K562 (cell line): ENCODE measurements at regions not wholly inside any gene's neighbourhood (a gene's known extent, or its start where the extent isn't known, plus 50 kb on each side); places are given as distances from the start of the nearest gene placed in this dataset.

Source experiments
- ATAC-seq: fragments of 200-7000 bp; cut with Tn5 transposase; 3 replicates; pipeline ENCODE4 v1.9.1; 2020; ENCODE audit warnings: moderate library complexity
- BruUV-seq: library from RNA; stranded (reverse); fragments of 400-500 nt; replicated peaks from 2 replicates; lab custom pipeline; 2021; lab: Mats Ljungman, UMichigan
- CTCF ChIA-PET: fragments of 300-600 bp; formaldehyde crosslinking; extraction: SDS; loops from one replicate; lab custom pipeline; 2021; ENCODE audit warnings: low intra/inter-chr PET ratio; lab: Yijun Ruan, JAX
- POLR2A ChIA-PET: fragments of 300-600, 350-650 bp; sonication (Branson Sonifier 250); formaldehyde crosslinking; extraction: SDS; loops from one replicate; lab custom pipeline; 2021; ENCODE audit warnings: antibody characterized with exemption, inconsistent platforms; lab: Yijun Ruan, JAX
- DNase-seq, 4 experiments: peaks; one replicate each; pipeline versions ENCODE4 v3.0.0 to v3.0.0-alpha.2; 2011 to 2018; ENCODE audit warnings: low spot score in 3 of 4, mixed read lengths in 3 of 4; ENCODE audit errors: extremely low read depth in 1 of 4
- FAIRE-seq: peaks from 2 replicates; lab custom pipeline; 2011; peaks lifted over from hg19 to GRCh38; lab: Jason Lieb, UNC
- H2AFZ ChIP-seq: 2 replicates; pipeline ENCODE4 v1.6.0; 2011; ENCODE audit warnings: low read depth, low read length, control low read depth, inconsistent platforms
- H3K27ac ChIP-seq: fragments of 200-600 bp; 3 replicates; pipeline ENCODE4 v1.8.0; 2011; ENCODE audit warnings: low read depth, mild to moderate bottlenecking, control low read depth, inconsistent platforms, low read length, moderate library complexity, mixed read lengths; ENCODE audit errors: extremely low read depth
- H3K27me3 ChIP-seq, 2 experiments: fragments of 300-600 bp in 1 of 2; 2 replicates in 1 of 2; 3 replicates in 1 of 2; pipeline versions ENCODE4 v1.6.0 to v1.8.0; 2011; ENCODE audit warnings: inconsistent platforms in 2 of 2, low read length in 2 of 2, mild to moderate bottlenecking in 1 of 2, mixed read lengths in 1 of 2, moderate library complexity in 1 of 2; ENCODE audit not compliant: control insufficient read depth in 2 of 2, insufficient read depth in 2 of 2
- H3K36me3 ChIP-seq: fragments of 300-600 bp; 3 replicates; pipeline ENCODE4 v1.8.0; 2011; ENCODE audit warnings: mild to moderate bottlenecking, low read length, inconsistent platforms; ENCODE audit not compliant: control insufficient read depth, insufficient read depth
- H3K4me1 ChIP-seq, 2 experiments: fragments of 200-600 bp in 1 of 2; replicated peaks in 1 of 2; 2 replicates in 1 of 2; 3 replicates in 1 of 2; pipeline versions ENCODE4 v1.5.1 to v1.8.0; 2011; ENCODE audit warnings: inconsistent platforms in 2 of 2, low read length in 2 of 2, mild to moderate bottlenecking in 1 of 2, mixed read lengths in 1 of 2, moderate library complexity in 1 of 2; ENCODE audit not compliant: control insufficient read depth in 2 of 2, insufficient read depth in 2 of 2
- H3K4me2 ChIP-seq: 2 replicates; pipeline ENCODE4 v1.6.1; 2011; ENCODE audit warnings: low read length, control low read depth, inconsistent platforms, mixed read lengths; ENCODE audit not compliant: insufficient read depth
- H3K4me3 ChIP-seq: fragments of 200-600 bp; sonication (generic), shearing (Covaris generic); 2 replicates; pipeline ENCODE4 v1.5.1; 2016; ENCODE audit warnings: control low read depth, inconsistent platforms
- H3K79me2 ChIP-seq: fragments of 200-600 bp; 3 replicates; pipeline ENCODE4 v1.8.0; 2011; ENCODE audit warnings: low read length, inconsistent platforms; ENCODE audit not compliant: control insufficient read depth, insufficient read depth
- H3K9ac ChIP-seq, 2 experiments: 2 replicates each; pipeline versions ENCODE4 v1.6.0 to v1.6.1; 2011; ENCODE audit warnings: low read depth in 2 of 2, low read length in 2 of 2, control low read depth in 1 of 2, inconsistent platforms in 1 of 2, mild to moderate bottlenecking in 1 of 2, mixed read lengths in 1 of 2; ENCODE audit not compliant: insufficient read depth in 1 of 2
- H3K9me1 ChIP-seq: one replicate; pipeline ENCODE4 v1.6.0; 2011; ENCODE audit warnings: inconsistent platforms, mild to moderate bottlenecking, low read length, moderate library complexity; ENCODE audit not compliant: control insufficient read depth, insufficient read depth
- H3K9me3 ChIP-seq: replicated peaks from 2 replicates; pipeline ENCODE4 v1.5.1; 2011; ENCODE audit warnings: low read depth, low read length, inconsistent platforms; ENCODE audit not compliant: control insufficient read depth, insufficient read depth
- H4K20me1 ChIP-seq: replicated peaks from 2 replicates; pipeline ENCODE4 v1.6.1; 2011; ENCODE audit warnings: low read length, inconsistent platforms, mixed read lengths; ENCODE audit not compliant: control insufficient read depth, insufficient read depth
- ARID1B ChIP-seq: fragments of 450-650 bp; IDR thresholded peaks from 2 replicates; pipeline ENCODE4 v1.6.1; 2016; ENCODE audit warnings: antibody characterized with exemption, mild to moderate bottlenecking, inconsistent platforms
- BRF1 ChIP-seq: IDR thresholded peaks from 3 replicates; pipeline ENCODE4 v1.6.1; 2011; ENCODE audit warnings: borderline replicate concordance, mild to moderate bottlenecking; ENCODE audit not compliant: insufficient read length; ENCODE audit errors: extremely low read depth
- ETV1 ChIP-seq: fragments of 450-650 bp; conservative IDR thresholded peaks from 2 replicates; pipeline ENCODE4 v1.6.1; 2016; ENCODE audit warnings: missing genetic modification characterization, control low read depth, low read depth, missing compliant biosample characterization
- KDM5B ChIP-seq: fragments of 200-600 bp; sonication (generic); IDR thresholded peaks from 2 replicates; pipeline ENCODE4 v1.6.1; 2012; ENCODE audit warnings: low read depth, mild to moderate bottlenecking, moderate library complexity, low read length, control low read depth, inconsistent platforms; ENCODE audit not compliant: insufficient replicate concordance
- KLF13 ChIP-seq: fragments of 450-650 bp; IDR thresholded peaks from 2 replicates; pipeline ENCODE4 v1.6.1; 2016; ENCODE audit warnings: missing genetic modification characterization, low read depth, mild to moderate bottlenecking, missing compliant biosample characterization, moderate library complexity, borderline replicate concordance
- RBFOX2 ChIP-seq: fragments of 200-400 bp; formaldehyde crosslinking; IDR thresholded peaks from 2 replicates; pipeline ENCODE4 v1.6.1; 2017; ENCODE audit warnings: low read depth, mild to moderate bottlenecking, low read length, moderate library complexity
- RHOXF2B ChIP-seq: fragments of 250-450 bp; sonication (Bioruptor Pico); conservative IDR thresholded peaks from 2 replicates; pipeline ENCODE4 v1.5.1; 2021
- ZNF354B ChIP-seq: fragments of 250-450 bp; sonication (Bioruptor Pico); IDR thresholded peaks from 2 replicates; pipeline ENCODE4 v1.4.0; 2020
- WGBS: fragments of 100-300 bp; shearing (Covaris generic); methylation state at CpG from one replicate; pipeline ENCODE4 v1.1.6; 2016; ENCODE audit warnings: low coverage, mixed read lengths; ENCODE audit not compliant: insufficient coverage; ENCODE audit errors: missing lambda C conversion rate; 5-methylcytosine and 5-hydroxymethylcytosine counted together
- in situ Hi-C: fragments of 300-500 bp; cut with MboI; formaldehyde crosslinking; loops from 4 replicates; pipeline ENCODE4 v1.15.0; 2018; ENCODE audit warnings: inconsistent platforms, mixed read lengths
- intact Hi-C: fragments of 100-400 bp; cut with micrococcal nuclease; formaldehyde crosslinking; loops from 2 replicates; pipeline ENCODE4 v1.14.2; 2022

- Histone ChIP-seq H3K27ac (no peak overlapping the region), H3K4me3 (no peak overlapping the region), H3K9me3 (peaks cover 2% of the 10 kb centered on the region; the same call in 1 of the 2 replicates), H3K4me1 (no peaks in the 10 kb centered on the region), H3K36me3 (no peaks in the 10 kb centered on the region), H4K20me1 (no peaks in the 10 kb centered on the region), H3K79me2 (no peaks in the 10 kb centered on the region), H3K9ac (no peak overlapping the region), H3K4me2 (no peak overlapping the region), H3K27me3 (no peaks in the 10 kb centered on the region), H3K9me1 (no peaks in the 10 kb centered on the region), H2AFZ (no peak overlapping the region)
- WGBS: 0% methylated on average over 2 of the region's 2 CpGs
- FAIRE-seq (no peak), DNase-seq (no peak), ATAC-seq (no peak)
- in situ Hi-C loops: no loop called here
- POLR2A ChIA-PET: no interaction called here
- CTCF ChIA-PET: no interaction called here
- TF ChIP-seq RBFOX2 (no peak), ARID1B (no peak), KLF13 (tag) (no peak), RHOXF2B (CRISPR knock-in tag) (no peak), KDM5B (no peak)
- no TSS peak for BruUV-seq
- intact Hi-C loops: no loop called here
Observed at GRCh38 chr14:82757776-82758175, 1224.1 kb upstream of the SEL1L start.

GRCh38 chr14:82759656-82760055, 1226.0 kb upstream of the SEL1L start:
- Histone ChIP-seq H3K79me2 (no peaks in the 10 kb centered on the region), H3K4me3 (no peak overlapping the region), H2AFZ (no peak overlapping the region)
- intact Hi-C loops: no loop called here
- no peak for FAIRE-seq
- TF ChIP-seq ZNF354B (no peak), BRF1 (no peak), ETV1 (tag) (no peak)
- TF ChIP-seq, all 486 proteins: peak for 0
- ATAC-seq: no peak
- Histone ChIP-seq H3K9ac (no peak overlapping the region), H3K9me3 (peaks cover 2% of the 10 kb centered on the region; the same call in 1 of the 2 replicates), H3K27ac (no peak overlapping the region), H3K27me3 (no peaks in the 10 kb centered on the region), H3K36me3 (no peaks in the 10 kb centered on the region), H3K4me1 (no peaks in the 10 kb centered on the region), H3K4me2 (no peak overlapping the region), H3K9me1 (no peaks in the 10 kb centered on the region), H4K20me1 (no peaks in the 10 kb centered on the region)
- ChIA-PET CTCF (no interaction called here), POLR2A (no interaction called here)
- WGBS: 2% methylated on average over 3 of the region's 3 CpGs
- no TSS peak for BruUV-seq
- DNase-seq: no peak
- in situ Hi-C loops: no loop called here
